Chondrocyte (in vitro differentiated cells): ENCODE measurements at regions not wholly inside any gene's neighbourhood (a gene's known extent, or its start where the extent isn't known, plus 50 kb on each side); places are given as distances from the start of the nearest gene placed in this dataset.
"Not testable (repeated sequence)": the region's sequence is repeated elsewhere in the genome, so short reads cannot be mapped to it uniquely, and the experiment has no call there.

Experiments
- DNase-seq: peaks from one replicate; pipeline ENCODE4 v3.0.0; 2021; ENCODE audit warnings: mixed read lengths, low spot score
- H3K27ac Mint-ChIP-seq: one replicate; pipeline ENCODE4 v1.8.0; 2021; ENCODE audit warnings: mild to moderate bottlenecking, moderate library complexity, mixed read lengths; ENCODE audit not compliant: unreplicated experiment
- H3K27me3 Mint-ChIP-seq: 2 replicates; pipeline ENCODE4 v1.8.0; 2021; ENCODE audit warnings: low read depth, mixed read lengths
- H3K36me3 Mint-ChIP-seq: 2 replicates; pipeline ENCODE4 v1.8.0; 2021; ENCODE audit warnings: low read depth, mixed read lengths
- H3K4me1 Mint-ChIP-seq: 2 replicates; pipeline ENCODE4 v1.8.0; 2021; ENCODE audit warnings: low read depth, mild to moderate bottlenecking, mixed read lengths
- H3K4me3 Mint-ChIP-seq: one replicate; pipeline ENCODE4 v1.8.0; 2021; ENCODE audit warnings: mild to moderate bottlenecking, moderate library complexity, mixed read lengths; ENCODE audit not compliant: unreplicated experiment
- H3K9me3 Mint-ChIP-seq: 2 replicates; pipeline ENCODE4 v1.8.0; 2021; ENCODE audit warnings: low read depth, mixed read lengths
- TF ChIP-seq, protein P1 (sequence below): fragments of 200-600 bp; sonication (generic); IDR thresholded peaks from 2 replicates; pipeline ENCODE4 v1.5.0; 2021; ENCODE audit warnings: antibody characterized with exemption, mild to moderate bottlenecking, moderate library complexity

- Mint-ChIP-seq H3K27me3 (no peaks in the 10 kb centered on the region), H3K4me1 (no peaks in the 10 kb centered on the region), H3K9me3 (peaks cover 22% of the 10 kb centered on the region), H3K4me3 (no peak overlapping the region), H3K36me3 (no peaks in the 10 kb centered on the region), H3K27ac (no peak overlapping the region)
- DNase-seq = no peak
- TF ChIP-seq, protein P1, sequence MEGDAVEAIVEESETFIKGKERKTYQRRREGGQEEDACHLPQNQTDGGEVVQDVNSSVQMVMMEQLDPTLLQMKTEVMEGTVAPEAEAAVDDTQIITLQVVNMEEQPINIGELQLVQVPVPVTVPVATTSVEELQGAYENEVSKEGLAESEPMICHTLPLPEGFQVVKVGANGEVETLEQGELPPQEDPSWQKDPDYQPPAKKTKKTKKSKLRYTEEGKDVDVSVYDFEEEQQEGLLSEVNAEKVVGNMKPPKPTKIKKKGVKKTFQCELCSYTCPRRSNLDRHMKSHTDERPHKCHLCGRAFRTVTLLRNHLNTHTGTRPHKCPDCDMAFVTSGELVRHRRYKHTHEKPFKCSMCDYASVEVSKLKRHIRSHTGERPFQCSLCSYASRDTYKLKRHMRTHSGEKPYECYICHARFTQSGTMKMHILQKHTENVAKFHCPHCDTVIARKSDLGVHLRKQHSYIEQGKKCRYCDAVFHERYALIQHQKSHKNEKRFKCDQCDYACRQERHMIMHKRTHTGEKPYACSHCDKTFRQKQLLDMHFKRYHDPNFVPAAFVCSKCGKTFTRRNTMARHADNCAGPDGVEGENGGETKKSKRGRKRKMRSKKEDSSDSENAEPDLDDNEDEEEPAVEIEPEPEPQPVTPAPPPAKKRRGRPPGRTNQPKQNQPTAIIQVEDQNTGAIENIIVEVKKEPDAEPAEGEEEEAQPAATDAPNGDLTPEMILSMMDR = no peak
Measured at GRCh38 chr1:157252473-157252872, 114.3 kb upstream of the ETV3 start.

- DNase-seq = no peak
- no peaks in the 10 kb centered on the region for H3K36me3 Mint-ChIP-seq
Measured at GRCh38 chr1:157249739-157250138, 111.5 kb upstream of the ETV3 start.

DNA sequence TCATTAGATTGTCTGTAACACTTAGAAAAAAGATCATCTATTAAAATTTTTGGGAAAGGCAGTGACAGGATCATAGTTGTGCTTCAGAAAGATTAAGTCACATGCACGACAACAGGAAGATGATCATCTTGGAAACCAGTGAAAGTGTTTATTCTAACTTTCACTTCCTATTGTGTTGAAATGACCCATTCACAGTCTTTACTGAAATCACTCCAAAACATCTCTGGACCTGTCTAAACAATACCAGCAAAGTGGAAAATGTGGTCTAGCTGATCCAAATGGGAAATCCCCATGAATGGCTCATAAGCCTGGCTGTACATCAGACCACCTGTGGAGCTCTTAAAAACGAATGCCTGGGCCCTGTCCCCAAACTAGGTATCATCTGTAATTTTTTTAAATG lies 111.1 kb upstream of the ETV3 start:
- H3K27me3 Mint-ChIP-seq = no peaks in the 10 kb centered on the region
- peaks cover 22% of the 10 kb centered on the region for H3K9me3 Mint-ChIP-seq
- TF ChIP-seq, protein P1 = no peak
- no peak overlapping the region for H3K4me3 Mint-ChIP-seq
- H3K4me1 Mint-ChIP-seq = no peaks in the 10 kb centered on the region
- H3K27ac Mint-ChIP-seq = no peak overlapping the region
- DNase-seq = no peak
- no peaks in the 10 kb centered on the region for H3K36me3 Mint-ChIP-seq

More at GRCh38 chr1:157249739-157250138, 111.5 kb upstream of the ETV3 start:
- Mint-ChIP-seq H3K4me1 (no peaks in the 10 kb centered on the region), H3K27ac (no peak overlapping the region), H3K9me3 (peaks cover 19% of the 10 kb centered on the region), H3K4me3 (no peak overlapping the region), H3K27me3 (no peaks in the 10 kb centered on the region)
- TF ChIP-seq, protein P1 = no peak

DNA sequence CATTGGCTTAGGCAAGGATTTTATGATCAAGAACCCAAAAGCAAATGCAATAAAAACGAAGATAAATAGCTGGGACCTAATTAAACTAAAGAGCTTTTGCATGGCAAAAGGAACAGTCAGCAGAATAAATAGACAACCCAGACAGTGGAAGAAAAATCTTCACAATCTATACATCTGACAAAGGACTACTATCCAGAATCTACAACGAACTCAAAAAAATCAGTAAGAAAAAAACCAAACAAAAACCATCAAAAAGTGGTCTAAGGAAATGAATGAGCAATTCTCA lies 109.5 kb upstream of the ETV3 start:
- H3K9me3 Mint-ChIP-seq = peaks cover 16% of the 10 kb centered on the region
- H3K36me3 Mint-ChIP-seq, H3K27ac Mint-ChIP-seq, H3K4me3 Mint-ChIP-seq, DNase-seq, H3K27me3 Mint-ChIP-seq, H3K4me1 Mint-ChIP-seq: not testable (repeated sequence)

DNA sequence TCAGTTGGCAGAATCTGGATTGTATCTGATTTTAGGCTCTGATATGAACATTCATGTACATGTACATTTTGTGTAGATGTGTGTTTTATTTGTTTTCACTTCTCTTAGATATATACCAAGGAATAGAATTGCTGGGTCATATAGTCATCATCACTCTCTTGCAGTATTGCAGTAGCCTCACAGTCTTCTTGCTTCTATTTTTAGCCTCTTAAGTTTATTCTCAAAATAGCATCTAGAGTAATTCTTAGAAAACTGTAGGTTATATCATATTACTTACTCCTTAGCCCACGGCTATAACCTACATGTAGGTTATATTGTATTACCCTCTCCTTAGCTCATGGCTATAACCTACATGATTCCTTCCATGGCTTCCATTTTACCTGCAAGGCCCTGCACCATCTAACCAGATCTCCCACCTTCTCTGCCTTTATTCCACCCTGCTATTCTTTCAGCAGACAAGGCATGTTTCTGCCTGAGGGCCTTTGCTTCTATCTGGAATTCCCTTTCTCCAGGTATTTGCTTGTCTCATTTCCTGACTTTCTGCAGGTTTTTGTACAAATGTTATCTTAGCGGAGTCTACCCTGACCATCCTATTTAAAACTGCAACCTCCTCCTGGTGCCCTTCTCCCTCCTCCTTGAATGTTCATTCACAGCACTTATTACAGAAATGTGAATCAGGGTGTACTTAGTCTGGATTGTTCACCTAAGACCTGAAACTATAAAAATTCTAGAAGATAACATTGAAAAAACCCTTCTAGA lies 109.0 kb upstream of the ETV3 start:
- Mint-ChIP-seq H3K36me3 (no peaks in the 10 kb centered on the region), H3K27me3 (no peaks in the 10 kb centered on the region), H3K4me3 (no peak overlapping the region), H3K4me1 (no peaks in the 10 kb centered on the region), H3K9me3 (peaks cover 16% of the 10 kb centered on the region), H3K27ac (no peak overlapping the region)
- TF ChIP-seq, protein P1 = no peak
- DNase-seq = no peak

DNA sequence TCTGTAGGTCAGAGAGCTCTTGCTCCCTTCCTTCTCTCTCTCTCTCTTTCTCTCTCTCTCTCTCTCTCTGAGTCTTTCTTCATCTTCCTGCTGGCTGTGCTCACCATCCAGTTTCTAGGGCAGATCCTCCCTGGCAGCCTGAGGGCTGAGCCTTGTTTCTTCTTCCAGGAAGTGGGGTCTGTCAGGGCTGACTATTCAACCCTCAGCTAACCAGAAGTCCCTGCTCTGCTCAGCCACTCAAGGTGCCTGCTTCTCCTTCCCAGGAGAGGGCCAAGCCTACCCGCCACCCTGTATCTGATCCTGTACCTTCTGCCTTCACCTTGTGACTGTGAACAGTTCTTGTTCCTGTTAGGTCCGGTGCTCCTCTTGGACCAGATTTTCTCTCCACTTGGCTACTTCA lies 107.6 kb upstream of the ETV3 start:
- Mint-ChIP-seq H3K27me3 (no peaks in the 10 kb centered on the region), H3K4me1 (no peaks in the 10 kb centered on the region), H3K36me3 (no peaks in the 10 kb centered on the region), H3K9me3 (peaks cover 16% of the 10 kb centered on the region), H3K27ac (no peak overlapping the region), H3K4me3 (no peak overlapping the region)
- TF ChIP-seq, protein P1 = no peak
- DNase-seq = no peak
